ENCODE measurements at regions not wholly inside any gene's neighbourhood (a gene's known extent, or its start where the extent isn't known, plus 50 kb on each side); places are given as distances from the start of the nearest gene placed in this dataset.

DNA sequence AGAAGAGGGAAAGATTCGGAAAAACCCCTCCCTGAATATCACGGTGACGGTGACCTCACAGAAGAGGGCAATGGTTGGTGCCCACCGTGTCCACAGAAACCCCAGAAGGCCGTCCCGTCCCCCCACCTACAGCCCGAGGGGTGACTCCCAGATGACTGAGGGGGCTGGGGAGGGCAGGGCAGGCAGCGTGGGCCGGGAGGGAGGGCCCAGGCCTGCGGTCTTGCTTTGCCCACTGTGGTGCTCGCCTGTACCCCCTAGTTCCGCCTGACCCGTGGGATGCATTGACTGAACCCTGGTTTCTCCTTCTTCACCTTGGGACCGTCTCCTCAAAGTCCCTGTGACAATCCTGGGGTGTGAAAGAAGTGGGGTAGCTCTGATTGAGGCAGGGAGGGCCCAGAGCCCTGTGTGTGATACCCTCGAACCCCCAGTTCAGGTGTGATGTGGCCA lies 526.7 kb downstream of the BRD1 start (continued):
- TF ChIP-seq, protein P1, sequence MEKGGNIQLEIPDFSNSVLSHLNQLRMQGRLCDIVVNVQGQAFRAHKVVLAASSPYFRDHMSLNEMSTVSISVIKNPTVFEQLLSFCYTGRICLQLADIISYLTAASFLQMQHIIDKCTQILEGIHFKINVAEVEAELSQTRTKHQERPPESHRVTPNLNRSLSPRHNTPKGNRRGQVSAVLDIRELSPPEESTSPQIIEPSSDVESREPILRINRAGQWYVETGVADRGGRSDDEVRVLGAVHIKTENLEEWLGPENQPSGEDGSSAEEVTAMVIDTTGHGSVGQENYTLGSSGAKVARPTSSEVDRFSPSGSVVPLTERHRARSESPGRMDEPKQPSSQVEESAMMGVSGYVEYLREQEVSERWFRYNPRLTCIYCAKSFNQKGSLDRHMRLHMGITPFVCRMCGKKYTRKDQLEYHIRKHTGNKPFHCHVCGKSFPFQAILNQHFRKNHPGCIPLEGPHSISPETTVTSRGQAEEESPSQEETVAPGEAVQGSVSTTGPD (CRISPR knock-in tag; IDR thresholded peaks at IDR 0.05): no peak

DNA sequence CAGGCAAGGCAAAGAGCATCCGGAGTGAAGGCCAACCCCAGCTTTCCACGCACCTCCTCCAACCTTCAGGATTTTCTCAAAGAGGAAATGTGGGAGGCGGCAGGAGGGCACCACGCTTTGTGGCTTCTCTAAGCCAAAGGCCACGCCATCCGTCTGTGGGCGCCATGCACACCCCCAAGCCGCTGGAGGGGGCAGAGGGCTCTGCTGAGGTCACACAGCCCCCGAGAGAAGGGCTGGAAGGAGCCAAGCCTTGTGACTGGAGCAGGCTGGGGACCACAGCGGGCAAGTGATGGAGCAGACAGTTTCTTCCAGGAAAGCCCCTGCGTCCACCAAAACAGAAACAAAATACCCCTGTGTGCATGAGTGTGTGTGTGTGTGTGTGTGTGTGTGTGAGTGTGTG lies 527.4 kb downstream of the BRD1 start:
- Histone ChIP-seq H3K79me2 (ENCODE audit: insufficient read depth, low read length) (no peaks in the 10 kb centered on the region), H3K27me3 (ENCODE audit: control insufficient read depth in 1 of 2, insufficient read depth in 2 of 2, low read length in 2 of 2) (peaks cover 22 to 82% of the 10 kb centered on the region in 2 experiments; a peak in 4 of 5 replicates), H3K4me1 (ENCODE audit: insufficient read depth, low read length) (no peaks in the 10 kb centered on the region), H3K4me3 (replicated peaks in 1 of 3; ENCODE audit: insufficient read depth in 1 of 3, low read depth in 2 of 3, low read length in 3 of 3) (no peak overlapping the region), H3K4me2 (ENCODE audit: low read depth, low read length) (no peak overlapping the region), H3K9ac (ENCODE audit: insufficient read depth, low read depth, low read length) (no peak overlapping the region), H3K27ac (ENCODE audit: extremely low read length, insufficient read depth, low read length) (no peak overlapping the region), H2AFZ (ENCODE audit: low read length) (no peak overlapping the region), H3K9me3 (ENCODE audit: low read length) (no peaks in the 10 kb centered on the region), H3K36me3 (replicated peaks in 1 of 2; ENCODE audit: control insufficient read depth in 1 of 2, insufficient read depth in 2 of 2, low read length in 2 of 2) (no peaks in the 10 kb centered on the region), H4K20me1 (ENCODE audit: insufficient read depth, low read length) (no peaks in the 10 kb centered on the region)
- WGBS (ENCODE audit: low lambda C conversion rate): 6% methylated on average over 8 of the region's 11 CpGs
- ATAC-seq (no peak), FAIRE-seq (no peak), DNase-seq (ENCODE audit: low spot score) (no peak)
- CTCF ChIA-PET (ENCODE audit: low intra/inter-chr PET ratio, low total read pairs): interaction anchor here (1.2 kb wide), 1 partner anchor 253 kb away, joined by 3 read pairs; no protein-coding TSS in a partner anchor
- in situ Hi-C loops (cut with HindIII; ENCODE audit: extremely low pct_ligation_motif_present, low pct_unique_long_range_greater_than_20kb): loop anchor here (10.0 to 25.0 kb wide), 2 partner anchors 355 to 738 kb away; no protein-coding TSS in a partner anchor
- intact Hi-C loops (cut with micrococcal nuclease; ENCODE audit: unreplicated experiment): no loop called here
- POLR2A ChIA-PET: no interaction called here
- no TSS peak for BruUV-seq (replicated peaks)
- TF ChIP-seq GPN1 (CRISPR knock-in tag; IDR thresholded peaks at IDR 0.05; ENCODE audit: borderline replicate concordance): no peak
- TF ChIP-seq NFKB2 (CRISPR knock-in tag; IDR thresholded peaks at IDR 0.05; ENCODE audit: borderline replicate concordance): no peak
- TF ChIP-seq ZNF619 (CRISPR knock-in tag; IDR thresholded peaks at IDR 0.05): no peak
- no peak for TF ChIP-seq ZSCAN12 (CRISPR knock-in tag; IDR thresholded peaks at IDR 0.05)
- TF ChIP-seq HOXA7 (CRISPR knock-in tag; IDR thresholded peaks at IDR 0.05): no peak
- TF ChIP-seq, protein P2, sequence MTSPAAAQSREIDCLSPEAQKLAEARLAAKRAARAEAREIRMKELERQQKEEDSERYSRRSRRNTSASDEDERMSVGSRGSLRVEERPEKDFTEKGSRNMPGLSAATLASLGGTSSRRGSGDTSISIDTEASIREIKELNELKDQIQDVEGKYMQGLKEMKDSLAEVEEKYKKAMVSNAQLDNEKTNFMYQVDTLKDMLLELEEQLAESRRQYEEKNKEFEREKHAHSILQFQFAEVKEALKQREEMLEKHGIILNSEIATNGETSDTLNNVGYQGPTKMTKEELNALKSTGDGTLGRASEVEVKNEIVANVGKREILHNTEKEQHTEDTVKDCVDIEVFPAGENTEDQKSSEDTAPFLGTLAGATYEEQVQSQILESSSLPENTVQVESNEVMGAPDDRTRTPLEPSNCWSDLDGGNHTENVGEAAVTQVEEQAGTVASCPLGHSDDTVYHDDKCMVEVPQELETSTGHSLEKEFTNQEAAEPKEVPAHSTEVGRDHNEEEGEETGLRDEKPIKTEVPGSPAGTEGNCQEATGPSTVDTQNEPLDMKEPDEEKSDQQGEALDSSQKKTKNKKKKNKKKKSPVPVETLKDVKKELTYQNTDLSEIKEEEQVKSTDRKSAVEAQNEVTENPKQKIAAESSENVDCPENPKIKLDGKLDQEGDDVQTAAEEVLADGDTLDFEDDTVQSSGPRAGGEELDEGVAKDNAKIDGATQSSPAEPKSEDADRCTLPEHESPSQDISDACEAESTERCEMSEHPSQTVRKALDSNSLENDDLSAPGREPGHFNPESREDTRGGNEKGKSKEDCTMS (CRISPR knock-in tag; conservative IDR thresholded peaks at IDR 0.05): no peak
- TF ChIP-seq GLI4 (CRISPR knock-in tag; IDR thresholded peaks at IDR 0.05; ENCODE audit: borderline replicate concordance): no peak
- TF ChIP-seq ZNF124 (CRISPR knock-in tag; IDR thresholded peaks at IDR 0.05): no peak
- TF ChIP-seq, protein P3, sequence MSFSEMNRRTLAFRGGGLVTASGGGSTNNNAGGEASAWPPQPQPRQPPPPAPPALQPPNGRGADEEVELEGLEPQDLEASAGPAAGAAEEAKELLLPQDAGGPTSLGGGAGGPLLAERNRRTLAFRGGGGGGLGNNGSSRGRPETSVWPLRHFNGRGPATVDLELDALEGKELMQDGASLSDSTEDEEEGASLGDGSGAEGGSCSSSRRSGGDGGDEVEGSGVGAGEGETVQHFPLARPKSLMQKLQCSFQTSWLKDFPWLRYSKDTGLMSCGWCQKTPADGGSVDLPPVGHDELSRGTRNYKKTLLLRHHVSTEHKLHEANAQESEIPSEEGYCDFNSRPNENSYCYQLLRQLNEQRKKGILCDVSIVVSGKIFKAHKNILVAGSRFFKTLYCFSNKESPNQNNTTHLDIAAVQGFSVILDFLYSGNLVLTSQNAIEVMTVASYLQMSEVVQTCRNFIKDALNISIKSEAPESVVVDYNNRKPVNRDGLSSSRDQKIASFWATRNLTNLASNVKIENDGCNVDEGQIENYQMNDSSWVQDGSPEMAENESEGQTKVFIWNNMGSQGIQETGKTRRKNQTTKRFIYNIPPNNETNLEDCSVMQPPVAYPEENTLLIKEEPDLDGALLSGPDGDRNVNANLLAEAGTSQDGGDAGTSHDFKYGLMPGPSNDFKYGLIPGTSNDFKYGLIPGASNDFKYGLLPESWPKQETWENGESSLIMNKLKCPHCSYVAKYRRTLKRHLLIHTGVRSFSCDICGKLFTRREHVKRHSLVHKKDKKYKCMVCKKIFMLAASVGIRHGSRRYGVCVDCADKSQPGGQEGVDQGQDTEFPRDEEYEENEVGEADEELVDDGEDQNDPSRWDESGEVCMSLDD (CRISPR knock-in tag; IDR thresholded peaks at IDR 0.05; ENCODE audit: borderline replicate concordance): no peak
- TF ChIP-seq PRMT3 (CRISPR knock-in tag; IDR thresholded peaks at IDR 0.05; ENCODE audit: borderline replicate concordance, low read depth): no peak
- no peak for TF ChIP-seq ZNF546 (CRISPR knock-in tag; conservative IDR thresholded peaks at IDR 0.05)
- TF ChIP-seq TBX2 (CRISPR knock-in tag; IDR thresholded peaks at IDR 0.05; ENCODE audit: borderline replicate concordance): no peak
- no peak for TF ChIP-seq ZNF747 (CRISPR knock-in tag; IDR thresholded peaks at IDR 0.05; ENCODE audit: borderline replicate concordance)

All from HepG2 (cell line).